ENCODE measurements at regions not wholly inside any gene's neighbourhood (a gene's known extent, or its start where the extent isn't known, plus 50 kb on each side); places are given as distances from the start of the nearest gene placed in this dataset.

DNA sequence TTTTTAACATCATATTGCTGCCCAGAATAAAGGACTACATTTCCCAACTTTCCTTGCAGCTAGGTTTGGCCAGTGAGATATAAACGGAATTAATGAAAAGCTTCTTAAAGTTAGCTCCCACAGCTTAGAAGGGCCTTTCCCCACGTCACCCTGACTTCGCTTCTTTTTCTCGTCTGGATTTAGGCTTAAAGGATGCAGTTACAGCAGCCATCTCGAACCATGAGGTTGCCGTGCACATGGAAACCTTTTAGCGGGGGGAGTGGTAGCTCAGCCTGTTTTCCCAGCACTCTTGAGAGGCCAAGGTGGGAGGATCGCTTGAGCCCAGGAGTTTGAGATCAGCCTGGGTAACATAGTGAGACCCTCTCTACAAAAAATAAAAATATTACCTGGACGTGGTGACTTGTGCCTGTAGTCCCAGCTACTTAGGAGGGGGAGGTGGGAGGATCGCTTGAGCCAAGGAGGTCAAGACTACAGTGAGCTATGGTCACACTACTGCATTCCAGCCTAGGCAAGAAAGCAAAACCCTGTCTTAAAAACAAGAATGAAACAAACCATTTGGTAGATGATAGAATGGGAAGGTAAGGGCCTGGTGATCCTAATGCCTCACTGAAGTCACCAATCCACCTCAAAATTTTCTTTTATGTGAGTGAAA lies 64.3 kb upstream of the C1GALT1 start:
- H3K4me3 ChIP-seq: no peak overlapping the region
- H3K27me3 ChIP-seq: no peaks in the 10 kb centered on the region
- no peaks in the 10 kb centered on the region for H3K36me3 ChIP-seq
- no peak for DNase-seq
- no peaks in the 10 kb centered on the region for H3K9me3 ChIP-seq

DNA sequence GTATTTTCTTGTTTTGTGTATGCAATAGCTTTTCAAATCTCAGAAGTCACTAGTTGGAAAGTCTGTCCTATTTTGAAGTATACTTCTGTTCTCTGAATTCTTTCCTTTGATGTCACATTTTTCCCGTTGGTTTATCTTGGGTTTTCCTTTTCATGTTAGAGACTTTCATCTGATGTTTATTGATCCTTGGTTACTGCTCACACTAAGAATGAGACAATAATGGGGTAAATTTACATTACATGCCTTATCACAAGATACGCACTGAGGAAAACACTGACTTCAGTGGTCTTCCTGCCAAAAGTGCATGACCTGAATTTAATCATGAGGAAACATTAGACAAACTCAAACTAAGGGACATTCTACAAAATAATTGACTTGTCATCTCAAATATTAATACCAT lies 63.5 kb upstream of the C1GALT1 start:
- no peaks in the 10 kb centered on the region for H3K36me3 ChIP-seq
- DNase-seq: no peak
- no peaks in the 10 kb centered on the region for H3K9me3 ChIP-seq
- H3K4me3 ChIP-seq: no peak overlapping the region
- no peaks in the 10 kb centered on the region for H3K27me3 ChIP-seq

DNA sequence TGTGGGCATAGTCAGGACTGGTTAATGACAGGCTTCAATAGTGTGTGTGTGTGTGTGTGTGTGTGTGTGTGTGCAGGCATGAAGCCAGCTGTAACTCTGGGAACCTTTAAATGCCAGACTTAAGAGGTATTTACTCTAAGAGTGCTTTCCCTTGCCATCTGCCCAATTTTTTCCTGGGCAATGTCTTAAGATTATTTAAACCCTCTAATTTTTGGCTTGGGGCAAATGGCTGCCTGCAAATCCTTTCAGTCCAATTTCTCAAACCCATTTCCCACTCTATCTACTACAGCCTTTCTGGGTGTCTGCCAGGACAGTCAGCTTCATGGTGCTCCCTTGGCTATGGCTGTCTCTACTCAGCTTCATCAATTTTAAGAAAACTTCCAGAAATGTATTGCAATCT lies 62.6 kb upstream of the C1GALT1 start:
- DNase-seq: peak; percentile 32
- Histone ChIP-seq H3K36me3 (no peaks in the 10 kb centered on the region), H3K9me3 (no peaks in the 10 kb centered on the region), H3K4me3 (no peak overlapping the region), H3K27me3 (no peaks in the 10 kb centered on the region)

DNA sequence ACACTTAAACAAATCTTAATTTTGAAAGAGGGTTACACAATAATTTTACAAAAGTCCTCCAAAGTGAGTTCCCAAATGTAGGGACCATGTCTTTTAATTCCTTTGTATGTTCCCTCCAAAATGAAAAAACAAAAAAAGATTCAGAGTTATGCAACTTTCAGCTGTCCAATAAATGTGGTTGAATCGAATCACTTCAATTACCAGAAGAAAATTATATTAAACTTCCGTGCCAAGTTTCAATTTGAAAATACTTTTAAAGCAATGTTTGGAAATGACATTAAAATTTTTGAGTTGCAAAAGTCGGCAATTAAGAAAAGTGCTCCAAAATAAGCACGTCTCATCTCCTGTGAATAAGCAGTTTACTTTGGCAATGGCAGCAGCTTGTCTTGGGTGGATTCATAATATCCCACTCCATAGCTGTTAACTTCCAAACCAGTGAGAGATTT lies 60.3 kb upstream of the C1GALT1 start:
- Histone ChIP-seq H3K27me3 (no peaks in the 10 kb centered on the region), H3K36me3 (no peaks in the 10 kb centered on the region), H3K9me3 (no peaks in the 10 kb centered on the region), H3K4me3 (no peak overlapping the region)
- peak; percentile 49 for DNase-seq

DNA sequence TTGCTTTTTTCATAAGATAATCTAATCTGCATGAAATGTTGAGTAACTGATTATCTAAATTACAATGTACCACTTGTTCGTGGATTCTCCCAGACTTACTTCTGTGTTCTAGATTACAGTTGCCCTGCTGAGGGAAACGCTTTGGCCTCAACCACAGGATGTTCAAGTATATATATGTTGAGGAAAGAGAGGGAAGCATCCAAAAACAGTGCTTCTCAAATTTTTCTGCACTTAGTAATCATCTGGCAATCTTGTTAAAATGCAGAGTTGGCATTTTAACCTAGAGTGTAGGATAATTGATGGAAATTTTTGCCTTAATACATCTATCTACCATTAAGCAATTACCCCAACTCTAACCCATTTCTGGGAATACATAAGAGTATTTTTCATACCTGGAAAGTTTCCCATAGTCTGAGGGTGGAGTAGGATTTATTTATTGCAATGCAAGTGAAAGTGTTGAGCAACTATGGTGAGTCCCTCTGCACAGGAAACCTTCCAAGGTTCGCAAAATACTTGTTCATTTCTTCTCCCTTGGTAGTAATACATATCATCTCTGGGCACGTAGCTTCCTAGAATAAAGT lies 59.6 kb upstream of the C1GALT1 start:
- Histone ChIP-seq H3K27me3 (no peaks in the 10 kb centered on the region), H3K4me3 (no peak overlapping the region)
- DNase-seq: peak; percentile 69

DNA sequence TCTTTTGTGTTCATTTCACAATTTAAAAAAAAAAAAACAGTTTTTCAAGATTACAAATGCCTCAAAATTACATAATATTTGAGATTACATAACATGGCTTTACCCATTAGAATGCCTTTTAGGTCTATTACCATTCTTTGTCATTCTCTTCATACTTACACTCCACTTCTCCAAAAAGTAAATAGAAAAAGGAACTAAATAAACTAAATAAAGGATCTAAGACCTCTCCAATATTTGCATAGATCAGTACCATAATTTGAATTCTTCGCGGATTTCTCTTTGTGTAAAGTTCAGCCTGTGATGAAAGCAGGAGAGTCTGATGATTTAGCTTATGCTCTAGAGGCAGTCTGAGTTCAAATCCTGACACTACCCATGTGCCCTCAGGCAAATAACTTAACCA lies 56.4 kb upstream of the C1GALT1 start:
- Histone ChIP-seq H3K4me3 (no peak overlapping the region), H3K27me3 (no peaks in the 10 kb centered on the region)

More for the DNA sequence above, 59.6 kb upstream of the C1GALT1 start:
- Histone ChIP-seq H3K36me3 (no peaks in the 10 kb centered on the region), H3K9me3 (no peaks in the 10 kb centered on the region)

DNA sequence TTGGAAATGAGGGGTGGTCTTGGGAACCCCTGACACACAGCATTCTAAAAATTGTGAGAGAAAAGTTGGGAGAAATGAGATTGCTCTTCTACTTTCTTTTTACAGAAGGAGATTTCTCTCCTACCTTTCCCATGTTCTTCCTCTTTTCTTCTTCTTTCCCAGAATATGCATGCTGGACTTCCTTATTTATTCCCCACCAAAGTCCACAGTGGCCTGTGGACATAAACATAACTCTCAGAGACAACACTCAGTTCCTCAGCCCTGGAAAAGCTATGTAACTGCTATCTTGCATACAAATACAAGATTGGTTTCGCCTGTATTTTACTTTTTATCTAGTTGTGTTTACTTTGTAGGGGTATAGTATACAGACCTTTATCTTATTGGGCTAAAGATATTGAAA lies 54.6 kb upstream of the C1GALT1 start:
- no peaks in the 10 kb centered on the region for H3K27me3 ChIP-seq
- no peak overlapping the region for H3K4me3 ChIP-seq
- no peaks in the 10 kb centered on the region for H3K9me3 ChIP-seq
- DNase-seq: no peak
- no peaks in the 10 kb centered on the region for H3K36me3 ChIP-seq

More for the DNA sequence above, 56.4 kb upstream of the C1GALT1 start:
- Histone ChIP-seq H3K9me3 (no peaks in the 10 kb centered on the region), H3K36me3 (no peaks in the 10 kb centered on the region)
- no peak for DNase-seq

DNA sequence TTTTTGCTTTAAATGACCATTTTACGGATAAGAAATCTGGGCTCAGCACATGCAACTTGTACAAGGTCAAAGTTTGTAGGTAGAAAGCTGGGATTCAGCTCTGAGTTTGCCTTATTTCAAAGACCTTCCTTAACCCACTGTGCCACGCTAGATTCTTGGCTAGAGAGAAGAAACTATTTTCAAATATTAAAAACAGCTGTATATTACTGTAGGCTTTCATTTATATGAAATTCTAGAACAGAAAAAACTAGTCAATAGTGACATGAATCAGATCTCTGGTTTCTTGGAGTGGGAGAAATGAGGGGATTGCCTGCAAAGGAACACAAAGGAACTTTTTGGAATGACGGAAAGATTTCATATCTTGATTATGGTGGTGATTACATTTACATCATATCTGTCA lies 53.0 kb upstream of the C1GALT1 start:
- Histone ChIP-seq H3K9me3 (no peaks in the 10 kb centered on the region), H3K27me3 (no peaks in the 10 kb centered on the region), H3K36me3 (no peaks in the 10 kb centered on the region), H3K4me3 (no peak overlapping the region)
- DNase-seq: no peak

DNA sequence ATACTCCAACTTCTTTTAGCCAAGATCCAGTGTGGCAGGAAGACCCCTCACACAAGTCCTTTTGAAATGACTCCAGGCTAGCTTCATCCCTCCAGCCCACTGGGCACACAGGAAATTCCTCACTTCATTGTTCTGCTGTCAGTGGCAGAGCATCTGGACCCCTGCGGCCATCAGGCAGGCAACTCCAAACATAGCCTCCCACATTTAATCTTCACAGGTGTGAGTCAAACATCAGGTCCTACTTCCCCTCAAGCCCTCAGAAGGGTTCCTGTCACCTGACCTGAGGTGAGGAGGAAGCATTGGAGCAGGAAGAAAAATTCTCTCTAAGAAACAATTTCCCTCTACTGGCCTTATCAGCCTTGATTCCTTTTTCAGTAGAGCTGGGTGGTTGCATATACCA lies 51.1 kb upstream of the C1GALT1 start:
- Histone ChIP-seq H3K36me3 (no peaks in the 10 kb centered on the region), H3K9me3 (no peaks in the 10 kb centered on the region), H3K4me3 (no peak overlapping the region), H3K27me3 (no peaks in the 10 kb centered on the region)
- DNase-seq: no peak

Data from MG63 (cell line).